ENCODE measurements at regions not wholly inside any gene's neighbourhood (a gene's known extent, or its start where the extent isn't known, plus 50 kb on each side); places are given as distances from the start of the nearest gene placed in this dataset.

DNA sequence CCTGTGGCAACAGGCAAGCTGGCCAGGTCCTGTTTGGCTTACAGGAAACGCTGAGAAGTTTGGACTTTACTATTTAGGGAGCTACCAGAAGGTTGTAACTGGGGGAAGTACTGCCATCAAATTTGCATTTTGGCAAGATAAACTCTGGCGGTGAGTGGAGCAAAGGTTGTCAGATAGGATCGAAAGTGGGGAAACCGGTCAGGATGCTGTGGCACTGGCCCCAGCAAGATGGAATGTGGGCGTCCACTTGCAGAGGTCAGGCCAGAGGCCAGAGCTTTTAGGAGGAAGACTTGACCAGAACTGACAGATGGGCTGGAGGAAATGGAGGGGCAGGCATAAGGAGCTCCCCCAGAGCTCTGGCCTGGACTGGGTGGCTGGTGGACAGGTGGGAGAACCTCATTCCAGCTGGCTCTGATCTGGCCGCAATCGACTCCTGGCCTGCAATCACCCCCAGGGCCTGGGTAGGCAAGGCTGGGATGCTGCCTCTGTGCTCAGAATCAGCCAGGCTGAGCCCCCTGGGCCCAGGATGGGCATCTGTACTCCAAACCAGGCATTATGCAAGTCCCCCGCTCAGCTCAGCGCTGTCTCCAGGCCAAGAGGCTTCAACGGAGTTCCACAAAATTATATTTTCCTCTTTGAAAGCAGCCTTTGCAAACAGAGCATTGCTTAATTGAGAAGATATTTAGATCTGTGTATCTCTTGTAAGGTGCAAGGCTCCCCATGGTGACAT, 178.3 kb upstream of the NECTIN1 start:
- TF ChIP-seq POLR2A (IDR thresholded peaks at IDR 0.05) (no peak), CTCF (IDR thresholded peaks at IDR 0.05) (no peak), POLR2AphosphoS5 (IDR thresholded peaks at IDR 0.05; ENCODE audit: insufficient read depth in 1 of 2, low read depth in 1 of 2) (no peak)
